Epithelial cell of proximal tubule (primary cell): ENCODE measurements at regions not wholly inside any gene's neighbourhood (a gene's known extent, or its start where the extent isn't known, plus 50 kb on each side); places are given as distances from the start of the nearest gene placed in this dataset.

Experiments
- DNase-seq: peaks from one replicate; pipeline ENCODE4 v3.0.0-alpha.2; 2011; ENCODE audit warnings: low read depth
- H3K4me3 ChIP-seq: 2 replicates; pipeline ENCODE4 v1.5.1; 2011; ENCODE audit warnings: low read depth, mild to moderate bottlenecking, low read length
- CTCF ChIP-seq: conservative IDR thresholded peaks from 2 replicates; pipeline ENCODE4 v1.5.1; 2012; ENCODE audit warnings: low read depth, mild to moderate bottlenecking, low read length

- DNase-seq = no peak
- TF ChIP-seq CTCF = no peak
- H3K4me3 ChIP-seq = no peak overlapping the region
Measured at GRCh38 chr3:181316482-181316881, 326.9 kb upstream of the DNAJC19 start.

- no peak for TF ChIP-seq CTCF
- no peak for DNase-seq
- H3K4me3 ChIP-seq = no peak overlapping the region
Measured at GRCh38 chr3:181313335-181313734, 323.8 kb upstream of the DNAJC19 start.

GRCh38 chr3:181311186-181311585, 321.6 kb upstream of the DNAJC19 start:
- no peak for TF ChIP-seq CTCF
- no peak overlapping the region for H3K4me3 ChIP-seq
- DNase-seq = no peak

GRCh38 chr3:181302960-181303359, 313.4 kb upstream of the DNAJC19 start:
- DNase-seq = no peak
- H3K4me3 ChIP-seq = no peak overlapping the region
- no peak for TF ChIP-seq CTCF

- no peak for TF ChIP-seq CTCF
- DNase-seq = no peak
Measured at GRCh38 chr3:181300033-181300432, 310.5 kb upstream of the DNAJC19 start.

GRCh38 chr3:181298421-181298820, 308.9 kb upstream of the DNAJC19 start:
- TF ChIP-seq CTCF = no peak
- no peak overlapping the region for H3K4me3 ChIP-seq
- DNase-seq = no peak

More at GRCh38 chr3:181300033-181300432, 310.5 kb upstream of the DNAJC19 start:
- no peak overlapping the region for H3K4me3 ChIP-seq

- no peak for TF ChIP-seq CTCF
- peak; percentile 16 for DNase-seq
- no peak overlapping the region for H3K4me3 ChIP-seq
Measured at GRCh38 chr3:181292984-181293383, 303.4 kb upstream of the DNAJC19 start.
